ENCODE measurements at regions not wholly inside any gene's neighbourhood (a gene's known extent, or its start where the extent isn't known, plus 50 kb on each side); places are given as distances from the start of the nearest gene placed in this dataset.

DNA sequence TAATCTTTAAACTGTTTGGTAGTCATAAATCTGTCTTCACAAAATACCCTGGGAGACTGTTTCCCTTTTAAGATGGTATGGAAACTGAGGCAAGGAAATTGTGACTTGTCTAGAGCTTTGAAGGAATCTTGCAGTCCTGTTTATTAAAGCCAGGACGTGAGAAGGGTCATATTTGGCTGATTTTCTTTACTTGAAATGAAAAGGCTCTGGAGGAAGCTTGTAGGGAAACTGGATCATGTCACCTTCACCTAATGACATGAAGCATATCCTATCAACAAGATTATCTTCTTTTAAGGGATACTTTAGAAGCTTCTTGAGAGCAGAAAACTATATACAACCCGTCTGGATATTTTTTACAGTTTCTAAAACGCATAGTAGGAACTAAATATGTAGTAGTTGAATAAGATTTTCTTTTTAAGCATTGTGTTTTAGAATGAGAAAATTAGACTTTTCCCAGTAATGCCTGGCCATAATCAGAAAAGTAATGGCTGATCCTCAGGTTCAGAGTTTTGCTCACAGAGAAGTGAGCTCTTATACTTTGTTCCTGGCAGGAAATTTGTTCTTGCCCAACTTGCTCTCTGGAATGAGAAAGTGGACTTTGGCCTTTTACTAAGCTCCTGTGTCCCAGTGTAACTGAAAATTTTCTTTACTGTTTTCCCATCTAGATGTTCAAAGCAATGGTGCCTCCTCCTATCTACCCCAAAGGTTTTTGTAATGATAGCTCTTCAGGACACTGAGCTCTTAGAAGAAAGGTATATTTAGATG is 136.8 kb upstream of the AFF2 start:
- H3K4me3 ChIP-seq = no peak overlapping the region
- no peak overlapping the region for H3K27ac ChIP-seq (replicated peaks)
- H3K9me3 ChIP-seq (replicated peaks) = no peaks in the 10 kb centered on the region
- TF ChIP-seq, protein P1, sequence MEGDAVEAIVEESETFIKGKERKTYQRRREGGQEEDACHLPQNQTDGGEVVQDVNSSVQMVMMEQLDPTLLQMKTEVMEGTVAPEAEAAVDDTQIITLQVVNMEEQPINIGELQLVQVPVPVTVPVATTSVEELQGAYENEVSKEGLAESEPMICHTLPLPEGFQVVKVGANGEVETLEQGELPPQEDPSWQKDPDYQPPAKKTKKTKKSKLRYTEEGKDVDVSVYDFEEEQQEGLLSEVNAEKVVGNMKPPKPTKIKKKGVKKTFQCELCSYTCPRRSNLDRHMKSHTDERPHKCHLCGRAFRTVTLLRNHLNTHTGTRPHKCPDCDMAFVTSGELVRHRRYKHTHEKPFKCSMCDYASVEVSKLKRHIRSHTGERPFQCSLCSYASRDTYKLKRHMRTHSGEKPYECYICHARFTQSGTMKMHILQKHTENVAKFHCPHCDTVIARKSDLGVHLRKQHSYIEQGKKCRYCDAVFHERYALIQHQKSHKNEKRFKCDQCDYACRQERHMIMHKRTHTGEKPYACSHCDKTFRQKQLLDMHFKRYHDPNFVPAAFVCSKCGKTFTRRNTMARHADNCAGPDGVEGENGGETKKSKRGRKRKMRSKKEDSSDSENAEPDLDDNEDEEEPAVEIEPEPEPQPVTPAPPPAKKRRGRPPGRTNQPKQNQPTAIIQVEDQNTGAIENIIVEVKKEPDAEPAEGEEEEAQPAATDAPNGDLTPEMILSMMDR (IDR thresholded peaks at IDR 0.05; ENCODE audit: borderline replicate concordance) = no peak
- DNase-seq = no peak
- no peaks in the 10 kb centered on the region for H3K4me1 ChIP-seq
- intact Hi-C loops (cut with micrococcal nuclease) = no loop called here
- H3K36me3 ChIP-seq = no peaks in the 10 kb centered on the region
- no peaks in the 10 kb centered on the region for H3K27me3 ChIP-seq (ENCODE audit: low read depth)

DNA sequence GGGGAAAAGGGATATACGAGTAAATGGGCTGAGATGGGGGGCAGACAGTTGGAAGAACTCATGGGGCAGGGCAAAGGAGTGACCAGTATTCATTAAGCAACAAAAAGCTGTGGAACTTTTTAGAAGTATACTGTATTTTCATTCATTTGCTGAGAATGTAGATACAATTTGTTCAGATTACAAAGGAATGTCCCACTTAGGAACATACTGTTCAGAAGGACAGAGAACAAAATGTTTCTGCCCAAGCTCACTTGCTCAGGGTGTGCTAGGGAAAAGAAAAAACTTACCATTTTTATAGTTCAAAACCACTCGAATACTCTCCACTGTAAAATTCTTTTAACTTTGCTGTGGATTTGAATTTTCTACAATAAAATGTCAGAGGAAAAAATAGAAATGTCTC is 135.2 kb upstream of the AFF2 start:
- intact Hi-C loops (cut with micrococcal nuclease) = no loop called here
- TF ChIP-seq, protein P1 (IDR thresholded peaks at IDR 0.05; ENCODE audit: borderline replicate concordance) = no peak

DNA sequence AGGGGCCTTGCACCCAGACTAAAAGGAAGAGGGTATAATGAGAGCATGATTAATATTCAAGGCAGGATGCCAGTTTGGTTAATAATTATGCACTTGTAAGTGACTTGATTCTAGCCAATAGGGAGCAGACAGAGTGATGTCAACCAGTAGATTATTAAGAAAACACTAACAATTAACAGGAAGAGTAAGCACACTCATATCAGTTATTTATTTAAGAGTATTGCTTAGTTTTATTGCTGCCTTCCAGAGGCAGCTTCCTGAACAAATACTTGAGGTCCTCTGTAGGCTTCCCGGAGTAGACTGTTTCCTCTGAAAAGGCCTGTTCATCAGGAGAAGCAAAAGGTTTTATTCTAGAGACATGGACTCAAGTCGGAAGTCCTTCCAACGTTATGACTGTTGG is 129.1 kb upstream of the AFF2 start:
- H3K27ac ChIP-seq (replicated peaks) = no peak overlapping the region
- H3K27me3 ChIP-seq (ENCODE audit: low read depth) = no peaks in the 10 kb centered on the region
- H3K4me1 ChIP-seq = no peaks in the 10 kb centered on the region
- H3K4me3 ChIP-seq = no peak overlapping the region
- DNase-seq = no peak
- no peaks in the 10 kb centered on the region for H3K36me3 ChIP-seq
- TF ChIP-seq, protein P1 (IDR thresholded peaks at IDR 0.05; ENCODE audit: borderline replicate concordance) = no peak
- intact Hi-C loops (cut with micrococcal nuclease) = no loop called here
- peaks cover 14% of the 10 kb centered on the region for H3K9me3 ChIP-seq (replicated peaks)

More for the DNA sequence above, 135.2 kb upstream of the AFF2 start:
- H3K4me3 ChIP-seq = no peak overlapping the region
- H3K27me3 ChIP-seq (ENCODE audit: low read depth) = no peaks in the 10 kb centered on the region
- H3K27ac ChIP-seq (replicated peaks) = no peak overlapping the region
- H3K4me1 ChIP-seq = no peaks in the 10 kb centered on the region
- no peak for DNase-seq
- no peaks in the 10 kb centered on the region for H3K9me3 ChIP-seq (replicated peaks)
- H3K36me3 ChIP-seq = no peaks in the 10 kb centered on the region

DNA sequence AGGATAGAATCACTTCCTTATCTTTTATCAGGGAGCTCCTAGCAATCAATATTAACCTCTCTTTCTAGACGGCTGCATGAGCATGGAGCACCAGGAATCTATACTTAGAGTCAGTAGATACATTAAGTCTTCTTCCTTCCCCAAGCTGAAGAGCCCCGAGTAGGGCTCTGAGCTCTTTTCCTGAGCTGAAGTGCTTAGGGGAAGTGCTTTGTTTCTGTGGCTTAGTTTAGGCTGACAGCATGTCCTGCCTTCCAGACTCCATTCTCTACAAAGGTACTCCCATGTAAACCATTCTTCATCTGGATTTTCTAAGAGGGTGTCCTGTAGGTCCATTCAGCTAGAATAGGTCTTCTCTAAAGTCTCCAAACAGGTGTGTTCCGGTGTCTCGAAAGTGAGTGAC is 127.5 kb upstream of the AFF2 start:
- H3K4me1 ChIP-seq = no peaks in the 10 kb centered on the region
- no peak overlapping the region for H3K27ac ChIP-seq (replicated peaks)
- no peaks in the 10 kb centered on the region for H3K36me3 ChIP-seq
- no peak overlapping the region for H3K4me3 ChIP-seq
- no peak for DNase-seq
- H3K9me3 ChIP-seq (replicated peaks) = peaks cover 14% of the 10 kb centered on the region
- TF ChIP-seq, protein P1 (IDR thresholded peaks at IDR 0.05; ENCODE audit: borderline replicate concordance) = no peak
- no peaks in the 10 kb centered on the region for H3K27me3 ChIP-seq (ENCODE audit: low read depth)
- intact Hi-C loops (cut with micrococcal nuclease) = no loop called here

DNA sequence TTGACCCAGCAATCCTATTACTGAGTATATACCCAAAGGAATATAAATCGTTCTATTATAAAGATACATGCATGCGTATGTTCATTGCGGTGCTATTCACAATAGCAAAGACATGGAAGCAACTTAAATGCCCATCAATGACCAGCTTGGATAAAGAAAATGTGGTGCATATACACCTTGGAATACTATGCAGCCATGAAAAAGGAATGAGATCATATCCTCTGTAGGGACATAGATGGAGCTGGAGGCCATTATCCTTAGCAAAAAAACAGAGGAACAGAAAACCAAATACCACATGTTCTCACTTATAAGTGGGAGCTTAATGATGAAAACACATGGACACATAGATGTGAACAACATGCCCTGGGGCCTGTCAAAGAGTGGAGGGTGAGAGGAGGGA is 124.1 kb upstream of the AFF2 start:
- no peaks in the 10 kb centered on the region for H3K4me1 ChIP-seq
- peaks cover 14% of the 10 kb centered on the region for H3K9me3 ChIP-seq (replicated peaks)
- TF ChIP-seq, protein P1 (IDR thresholded peaks at IDR 0.05; ENCODE audit: borderline replicate concordance) = no peak
- H3K4me3 ChIP-seq = no peak overlapping the region
- no peaks in the 10 kb centered on the region for H3K36me3 ChIP-seq
- no peaks in the 10 kb centered on the region for H3K27me3 ChIP-seq (ENCODE audit: low read depth)
- no peak for DNase-seq
- H3K27ac ChIP-seq (replicated peaks) = no peak overlapping the region
- intact Hi-C loops (cut with micrococcal nuclease) = no loop called here

Data from left ventricle myocardium inferior (tissue), 1 donor.